ENCODE measurements at regions not wholly inside any gene's neighbourhood (a gene's known extent, or its start where the extent isn't known, plus 50 kb on each side); places are given as distances from the start of the nearest gene placed in this dataset.

DNA sequence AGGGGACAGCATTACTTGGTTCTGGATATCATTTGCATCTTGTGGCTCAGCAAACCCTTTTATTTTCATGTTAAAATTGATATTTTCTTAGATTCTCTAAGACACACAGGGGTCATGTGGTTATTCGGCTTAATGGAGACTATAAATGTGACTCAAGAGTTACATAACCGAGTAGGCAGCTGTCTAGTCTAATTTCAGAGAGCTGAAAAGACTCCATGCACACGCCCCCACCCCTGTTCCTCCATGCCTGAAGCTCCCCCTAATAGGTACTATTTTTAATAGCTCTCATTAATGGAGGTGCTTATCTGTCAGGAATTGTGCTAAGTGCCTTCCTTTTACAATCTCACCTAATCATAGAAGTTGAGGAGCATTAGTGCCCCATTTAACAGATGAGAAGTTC lies 189.2 kb upstream of the ARHGAP20 start:
- ATAC-seq, result no peak
- DNase-seq (ENCODE audit: low spot score), result no peak
- TF ChIP-seq GRHL2 (CRISPR knock-in tag; IDR thresholded peaks at IDR 0.05; ENCODE audit: insufficient replicate concordance, severe bottlenecking), result no peak
- no peak for TF ChIP-seq MLX (CRISPR knock-in tag; IDR thresholded peaks at IDR 0.05)
- no peak for TF ChIP-seq PRRX2 (CRISPR knock-in tag; IDR thresholded peaks at IDR 0.05)
- no peak for TF ChIP-seq ESRRA (CRISPR knock-in tag; IDR thresholded peaks at IDR 0.05; ENCODE audit: borderline replicate concordance)
- TF ChIP-seq, protein P1, sequence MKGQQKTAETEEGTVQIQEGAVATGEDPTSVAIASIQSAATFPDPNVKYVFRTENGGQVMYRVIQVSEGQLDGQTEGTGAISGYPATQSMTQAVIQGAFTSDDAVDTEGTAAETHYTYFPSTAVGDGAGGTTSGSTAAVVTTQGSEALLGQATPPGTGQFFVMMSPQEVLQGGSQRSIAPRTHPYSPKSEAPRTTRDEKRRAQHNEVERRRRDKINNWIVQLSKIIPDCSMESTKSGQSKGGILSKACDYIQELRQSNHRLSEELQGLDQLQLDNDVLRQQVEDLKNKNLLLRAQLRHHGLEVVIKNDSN (CRISPR knock-in tag; IDR thresholded peaks at IDR 0.05), result no peak
- TF ChIP-seq ATF1 (CRISPR knock-in tag; IDR thresholded peaks at IDR 0.05), result no peak
- TF ChIP-seq GTF2I (CRISPR knock-in tag; conservative IDR thresholded peaks at IDR 0.05), result no peak
- TF ChIP-seq STAT6 (CRISPR knock-in tag; conservative IDR thresholded peaks at IDR 0.05; ENCODE audit: low read depth), result no peak
- no peak for TF ChIP-seq SP1 (CRISPR knock-in tag; conservative IDR thresholded peaks at IDR 0.05)
- no peak for TF ChIP-seq ATF2 (CRISPR knock-in tag; IDR thresholded peaks at IDR 0.05; ENCODE audit: borderline replicate concordance, low read depth)
- no peak for TF ChIP-seq ZNF138 (CRISPR knock-in tag; conservative IDR thresholded peaks at IDR 0.05)
- no peak for TF ChIP-seq MXD4 (CRISPR knock-in tag; IDR thresholded peaks at IDR 0.05; ENCODE audit: borderline replicate concordance)
- Mint-ChIP-seq H3K36me3 (no peaks in the 10 kb centered on the region), H3K4me1 (peaks cover 6% of the 10 kb centered on the region), H3K27ac (no peak overlapping the region), H3K4me3 (no peak overlapping the region), H3K27me3 (ENCODE audit: low read depth) (no peaks in the 10 kb centered on the region), H3K9me3 (no peaks in the 10 kb centered on the region; the same call in 1 of the 2 replicates)
- POLR2A ChIA-PET, result no interaction called here
- CTCF ChIA-PET, result interaction anchor here (0.5 kb wide), 1 partner anchor 1277 kb away, joined by 6 read pairs; no protein-coding TSS in a partner anchor

DNA sequence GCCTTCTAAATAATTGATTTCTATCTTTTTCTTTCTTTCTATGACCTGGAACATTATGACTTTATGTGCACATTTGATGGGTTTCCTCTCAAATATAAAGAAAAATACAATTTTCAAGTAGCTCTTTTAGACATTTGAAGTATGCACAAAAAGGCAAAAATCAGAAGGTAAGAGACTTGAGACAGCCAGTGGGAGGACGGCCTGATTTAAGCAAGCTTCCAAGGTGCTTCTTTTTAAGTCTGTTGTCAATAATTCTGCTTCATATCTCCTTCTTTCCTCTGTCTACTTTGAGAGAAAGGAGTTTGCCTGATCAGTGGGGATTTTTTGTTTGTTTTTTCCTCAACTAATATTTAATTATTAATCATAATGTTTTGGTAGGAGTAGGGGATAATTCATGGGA lies 188.2 kb upstream of the ARHGAP20 start:
- no peaks in the 10 kb centered on the region for H3K36me3 Mint-ChIP-seq

More for the DNA sequence above, 188.2 kb upstream of the ARHGAP20 start:
- no peaks in the 10 kb centered on the region; the same call in 1 of the 2 replicates for H3K9me3 Mint-ChIP-seq
- H3K4me3 Mint-ChIP-seq, result no peak overlapping the region
- peaks cover 12% of the 10 kb centered on the region for H3K4me1 Mint-ChIP-seq
- H3K27me3 Mint-ChIP-seq (ENCODE audit: low read depth), result no peaks in the 10 kb centered on the region
- ChIA-PET CTCF (no interaction called here), POLR2A (no interaction called here)
- H3K27ac Mint-ChIP-seq, result no peak overlapping the region
- DNase-seq (ENCODE audit: low spot score), result no peak
- TF ChIP-seq CREB1 (CRISPR knock-in tag; IDR thresholded peaks at IDR 0.05) (no peak), ZNF317 (CRISPR knock-in tag; IDR thresholded peaks at IDR 0.05; ENCODE audit: borderline replicate concordance, low read depth) (no peak), ATF1 (CRISPR knock-in tag; IDR thresholded peaks at IDR 0.05) (no peak), SMAD3 (CRISPR knock-in tag; IDR thresholded peaks at IDR 0.05; ENCODE audit: borderline replicate concordance) (no peak), TCF7 (CRISPR knock-in tag; IDR thresholded peaks at IDR 0.05; ENCODE audit: low read depth) (no peak), PRRX2 (CRISPR knock-in tag; IDR thresholded peaks at IDR 0.05) (no peak), GABPB1 (CRISPR knock-in tag; IDR thresholded peaks at IDR 0.05) (no peak), CTCF (IDR thresholded peaks at IDR 0.05) (no peak), NR1H2 (CRISPR knock-in tag; IDR thresholded peaks at IDR 0.05) (no peak), ZNF423 (CRISPR knock-in tag; IDR thresholded peaks at IDR 0.05) (no peak), MLX (CRISPR knock-in tag; IDR thresholded peaks at IDR 0.05) (no peak), TEAD1 (CRISPR knock-in tag; IDR thresholded peaks at IDR 0.05) (no peak), FOXJ3 (CRISPR knock-in tag; IDR thresholded peaks at IDR 0.05; ENCODE audit: borderline replicate concordance) (no peak)
- TF ChIP-seq, protein P2, sequence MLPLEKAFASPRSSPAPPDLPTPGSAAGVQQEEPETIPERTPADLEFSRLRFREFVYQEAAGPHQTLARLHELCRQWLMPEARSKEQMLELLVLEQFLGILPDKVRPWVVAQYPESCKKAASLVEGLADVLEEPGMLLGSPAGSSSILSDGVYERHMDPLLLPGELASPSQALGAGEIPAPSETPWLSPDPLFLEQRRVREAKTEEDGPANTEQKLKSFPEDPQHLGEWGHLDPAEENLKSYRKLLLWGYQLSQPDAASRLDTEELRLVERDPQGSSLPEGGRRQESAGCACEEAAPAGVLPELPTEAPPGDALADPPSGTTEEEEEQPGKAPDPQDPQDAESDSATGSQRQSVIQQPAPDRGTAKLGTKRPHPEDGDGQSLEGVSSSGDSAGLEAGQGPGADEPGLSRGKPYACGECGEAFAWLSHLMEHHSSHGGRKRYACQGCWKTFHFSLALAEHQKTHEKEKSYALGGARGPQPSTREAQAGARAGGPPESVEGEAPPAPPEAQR (CRISPR knock-in tag; IDR thresholded peaks at IDR 0.05), result no peak
- ATAC-seq, result no peak
